HEK293 (cell line): ENCODE measurements at regions not wholly inside any gene's neighbourhood (a gene's known extent, or its start where the extent isn't known, plus 50 kb on each side); places are given as distances from the start of the nearest gene placed in this dataset.

ENCODE experiments used
- CTCF ChIA-PET: fragments of 350-600 bp; formaldehyde crosslinking; extraction: SDS; loops from one replicate; lab custom pipeline; 2021; ENCODE audit warnings: antibody characterized with exemption; lab: Yijun Ruan, JAX
- POLR2A ChIA-PET: fragments of 300-600 bp; formaldehyde crosslinking; extraction: SDS; loops from one replicate; lab custom pipeline; 2020; ENCODE audit warnings: antibody characterized with exemption, inconsistent platforms; lab: Yijun Ruan, JAX
- H3K27ac ChIP-seq: fragments of 200-500 bp; sonication (Bioruptor generic); 2 replicates; pipeline ENCODE4 v1.5.1; 2014; ENCODE audit warnings: low read depth, low read length, control low read depth, inconsistent platforms; ENCODE audit errors: extremely low read depth
- H3K36me3 ChIP-seq, 2 experiments: fragments of 200-500 bp in 1 of 2; sonication (Bioruptor generic) in 1 of 2; 1 replicate in 1 of 2; 2 replicates in 1 of 2; pipeline ENCODE4 v1.5.1; 2014 to 2017; ENCODE audit warnings: inconsistent platforms in 2 of 2, low read length in 2 of 2; ENCODE audit not compliant: control insufficient read depth in 2 of 2, insufficient read depth in 1 of 2
- H3K4me1 ChIP-seq: fragments of 200-500 bp; sonication (Bioruptor generic); 2 replicates; pipeline ENCODE4 v1.5.1; 2014; ENCODE audit warnings: mild to moderate bottlenecking, low read length, inconsistent platforms; ENCODE audit not compliant: control insufficient read depth, insufficient read depth
- H3K4me3 ChIP-seq: 2 replicates; pipeline ENCODE4 v1.5.1; 2011; ENCODE audit warnings: low read depth, mild to moderate bottlenecking, control low read depth, low read length, moderate library complexity
- H3K9me3 ChIP-seq: fragments of 200-500 bp; sonication (Bioruptor generic); 2 replicates; pipeline ENCODE4 v1.5.1; 2014; ENCODE audit warnings: low read depth, low read length, inconsistent platforms; ENCODE audit not compliant: control insufficient read depth, insufficient read depth
- BCL11A ChIP-seq: fragments of 450-650 bp; formaldehyde crosslinking; IDR thresholded peaks from 2 replicates; pipeline ENCODE4 v1.5.1; 2016; ENCODE audit warnings: low read depth, missing biosample characterization, missing genetic modification characterization
- GLI4 ChIP-seq: fragments of 450-650 bp; formaldehyde crosslinking; IDR thresholded peaks from 2 replicates; pipeline ENCODE4 v1.5.1; 2016; ENCODE audit warnings: missing biosample characterization, missing genetic modification characterization
- KLF10 ChIP-seq: fragments of 450-650 bp; IDR thresholded peaks from 2 replicates; pipeline ENCODE4 v1.5.1; 2018; ENCODE audit warnings: missing biosample characterization, mild to moderate bottlenecking, missing genetic modification characterization
- KLF8 ChIP-seq: fragments of 450-650 bp; formaldehyde crosslinking; IDR thresholded peaks from 2 replicates; pipeline ENCODE4 v1.5.1; 2016; ENCODE audit warnings: missing biosample characterization, missing genetic modification characterization
- PRDM2 ChIP-seq: fragments of 450-650 bp; formaldehyde crosslinking; IDR thresholded peaks from 2 replicates; pipeline ENCODE4 v1.5.1; 2016; ENCODE audit warnings: missing biosample characterization, missing genetic modification characterization, borderline replicate concordance
- SCRT2 ChIP-seq: fragments of 450-650 bp; formaldehyde crosslinking; IDR thresholded peaks from 2 replicates; pipeline ENCODE4 v1.5.1; 2016; ENCODE audit warnings: missing biosample characterization, missing genetic modification characterization
- SP2 ChIP-seq: fragments of 450-650 bp; formaldehyde crosslinking; IDR thresholded peaks from 2 replicates; pipeline ENCODE4 v1.5.1; 2016; ENCODE audit warnings: missing biosample characterization, missing genetic modification characterization
- SP3 ChIP-seq: fragments of 450-650 bp; formaldehyde crosslinking; IDR thresholded peaks from 2 replicates; pipeline ENCODE4 v1.5.1; 2016; ENCODE audit warnings: missing biosample characterization, missing genetic modification characterization
- ZBTB7A ChIP-seq: fragments of 450-650 bp; formaldehyde crosslinking; IDR thresholded peaks from 2 replicates; pipeline ENCODE4 v1.5.1; 2016; ENCODE audit warnings: low read depth, missing biosample characterization, missing genetic modification characterization
- ZFP3 ChIP-seq: fragments of 450-650 bp; formaldehyde crosslinking; IDR thresholded peaks from 2 replicates; pipeline ENCODE4 v1.5.1; 2016; ENCODE audit warnings: low read depth, missing biosample characterization, missing genetic modification characterization
- ZNF214 ChIP-seq: fragments of 450-650 bp; formaldehyde crosslinking; IDR thresholded peaks from 2 replicates; pipeline ENCODE4 v1.5.1; 2017; ENCODE audit warnings: missing biosample characterization, mild to moderate bottlenecking, missing genetic modification characterization, borderline replicate concordance
- ZNF416 ChIP-seq: fragments of 450-650 bp; formaldehyde crosslinking; IDR thresholded peaks from 2 replicates; pipeline ENCODE4 v1.5.1; 2016; ENCODE audit warnings: missing biosample characterization, missing genetic modification characterization
- ZNF426 ChIP-seq: fragments of 450-650 bp; formaldehyde crosslinking; IDR thresholded peaks from 2 replicates; pipeline ENCODE4 v1.5.1; 2017; ENCODE audit warnings: missing biosample characterization, missing genetic modification characterization, mild to moderate bottlenecking, inconsistent platforms, moderate library complexity
- ZNF510 ChIP-seq: fragments of 450-650 bp; formaldehyde crosslinking; IDR thresholded peaks from 2 replicates; pipeline ENCODE4 v1.5.1; 2018; ENCODE audit warnings: mild to moderate bottlenecking, missing genetic modification characterization, missing biosample characterization; ENCODE audit not compliant: insufficient replicate concordance
- ZNF514 ChIP-seq: fragments of 450-650 bp; formaldehyde crosslinking; IDR thresholded peaks from 2 replicates; pipeline ENCODE4 v1.5.1; 2016; ENCODE audit warnings: missing biosample characterization, missing genetic modification characterization
- ZNF521 ChIP-seq: fragments of 450-650 bp; formaldehyde crosslinking; IDR thresholded peaks from 2 replicates; pipeline ENCODE4 v1.5.1; 2017; ENCODE audit warnings: missing biosample characterization, mild to moderate bottlenecking, missing genetic modification characterization
- ZNF549 ChIP-seq: fragments of 450-650 bp; IDR thresholded peaks from 2 replicates; pipeline ENCODE4 v1.5.1; 2018; ENCODE audit warnings: missing biosample characterization, missing genetic modification characterization, mild to moderate bottlenecking, inconsistent platforms, moderate library complexity
- ZNF585B ChIP-seq: fragments of 450-650 bp; formaldehyde crosslinking; IDR thresholded peaks from 2 replicates; pipeline ENCODE4 v1.5.1; 2016; ENCODE audit warnings: missing biosample characterization, missing genetic modification characterization
- ZNF664 ChIP-seq: fragments of 450-650 bp; formaldehyde crosslinking; IDR thresholded peaks from 2 replicates; pipeline ENCODE4 v1.5.1; 2016; ENCODE audit warnings: missing biosample characterization, missing genetic modification characterization
- ZNF830 ChIP-seq: fragments of 450-650 bp; IDR thresholded peaks from 2 replicates; pipeline ENCODE4 v1.5.0; 2018; ENCODE audit warnings: missing biosample characterization, missing genetic modification characterization, low read depth, mild to moderate bottlenecking, moderate library complexity
- TF ChIP-seq, protein P1 (sequence below): fragments of 450-650 bp; IDR thresholded peaks from 2 replicates; pipeline ENCODE4 v1.5.1; 2018; ENCODE audit warnings: missing biosample characterization, mild to moderate bottlenecking, missing genetic modification characterization
- TF ChIP-seq, protein P2 (sequence below): fragments of 450-650 bp; formaldehyde crosslinking; IDR thresholded peaks from 2 replicates; pipeline ENCODE4 v1.5.1; 2016; ENCODE audit warnings: missing biosample characterization, missing genetic modification characterization

DNA sequence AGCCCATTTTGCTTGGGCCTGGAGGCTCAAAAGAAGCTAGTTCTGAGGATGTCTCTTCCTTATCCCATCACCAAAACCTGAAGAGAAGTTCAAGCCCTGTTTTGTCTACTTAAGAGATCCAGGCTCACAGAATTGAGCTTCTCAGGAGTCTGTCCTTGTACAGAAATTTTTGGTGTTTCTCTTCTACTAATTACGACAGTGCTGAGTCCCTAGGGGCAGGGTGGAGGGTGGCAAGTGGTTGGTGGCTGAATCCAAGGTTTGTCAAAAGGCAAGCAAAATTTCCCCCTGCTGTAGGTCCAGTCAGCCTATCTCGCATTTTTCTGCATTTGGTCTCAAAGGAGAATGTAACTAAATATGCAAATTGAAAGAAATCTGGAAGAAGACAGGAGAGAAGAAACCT lies 377.9 kb downstream of the SMARCA1 start:
- CTCF ChIA-PET: no interaction called here
- POLR2A ChIA-PET: no interaction called here
- TF ChIP-seq PRDM2 (tag by site-specific recombination) (no peak), BCL11A (tag by site-specific recombination) (no peak), GLI4 (no peak), ZNF426 (no peak), KLF8 (tag by site-specific recombination) (no peak), SCRT2 (tag by site-specific recombination) (no peak), KLF10 (no peak), ZNF416 (tag by site-specific recombination) (no peak), ZNF510 (tag by site-specific recombination) (no peak), ZNF521 (no peak), ZFP3 (tag by site-specific recombination) (no peak)
- TF ChIP-seq, protein P1, sequence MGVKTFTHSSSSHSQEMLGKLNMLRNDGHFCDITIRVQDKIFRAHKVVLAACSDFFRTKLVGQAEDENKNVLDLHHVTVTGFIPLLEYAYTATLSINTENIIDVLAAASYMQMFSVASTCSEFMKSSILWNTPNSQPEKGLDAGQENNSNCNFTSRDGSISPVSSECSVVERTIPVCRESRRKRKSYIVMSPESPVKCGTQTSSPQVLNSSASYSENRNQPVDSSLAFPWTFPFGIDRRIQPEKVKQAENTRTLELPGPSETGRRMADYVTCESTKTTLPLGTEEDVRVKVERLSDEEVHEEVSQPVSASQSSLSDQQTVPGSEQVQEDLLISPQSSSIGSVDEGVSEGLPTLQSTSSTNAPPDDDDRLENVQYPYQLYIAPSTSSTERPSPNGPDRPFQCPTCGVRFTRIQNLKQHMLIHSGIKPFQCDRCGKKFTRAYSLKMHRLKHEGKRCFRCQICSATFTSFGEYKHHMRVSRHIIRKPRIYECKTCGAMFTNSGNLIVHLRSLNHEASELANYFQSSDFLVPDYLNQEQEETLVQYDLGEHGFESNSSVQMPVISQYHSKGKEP: no peak
- H3K27ac ChIP-seq: no peak overlapping the region
- H3K36me3 ChIP-seq: no peaks in the 10 kb centered on the region
- no peaks in the 10 kb centered on the region for H3K4me1 ChIP-seq
- no peaks in the 10 kb centered on the region for H3K9me3 ChIP-seq
- no peak overlapping the region for H3K4me3 ChIP-seq

DNA sequence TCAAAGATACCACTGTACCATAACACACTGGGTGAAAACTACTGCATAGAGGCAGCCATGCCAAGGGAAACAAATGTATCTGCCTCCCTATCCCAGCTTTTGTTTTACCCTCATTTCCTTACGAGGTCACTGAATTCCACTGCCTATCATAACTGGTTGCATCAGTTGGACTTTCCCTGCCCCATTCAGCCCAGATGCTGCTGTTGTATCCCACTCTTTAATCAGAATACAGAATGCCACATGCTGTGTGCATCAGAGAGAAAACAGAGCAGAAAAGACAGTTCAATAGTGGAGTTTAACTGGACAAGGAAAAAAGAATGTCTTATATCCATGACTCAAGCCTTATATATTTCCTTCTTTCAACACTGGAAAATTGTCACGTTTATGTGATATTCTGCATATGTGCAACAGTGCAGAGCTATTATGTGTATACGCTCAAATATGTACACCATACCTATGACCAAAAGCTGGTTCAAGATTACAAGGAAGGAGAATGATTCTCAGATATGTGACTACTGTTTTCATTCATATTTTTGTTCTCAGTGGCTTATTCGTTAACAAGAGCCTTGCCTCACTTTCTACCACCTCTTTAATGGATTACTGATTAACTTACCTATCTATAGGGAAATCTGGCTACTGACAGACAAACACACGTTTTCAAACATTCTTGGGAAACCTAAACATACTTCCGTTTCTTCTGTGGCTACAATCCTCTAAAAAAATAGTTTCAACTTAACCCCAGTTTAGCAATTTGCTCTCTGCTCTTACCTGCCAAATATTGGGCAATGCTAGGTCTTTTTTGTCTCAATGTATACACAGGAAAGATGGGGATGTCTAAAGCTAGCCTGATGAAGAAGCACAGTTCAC lies 378.9 kb downstream of the SMARCA1 start:
- POLR2A ChIA-PET: no interaction called here
- CTCF ChIA-PET: no interaction called here

More for the DNA sequence above, 378.9 kb downstream of the SMARCA1 start:
- no peaks in the 10 kb centered on the region for H3K9me3 ChIP-seq
- no peak overlapping the region for H3K27ac ChIP-seq
- H3K36me3 ChIP-seq: no peaks in the 10 kb centered on the region
- TF ChIP-seq ZNF585B (tag by site-specific recombination) (no peak), SP2 (tag by site-specific recombination) (no peak), SP3 (tag by site-specific recombination) (no peak), ZNF664 (tag by site-specific recombination) (no peak), ZNF549 (tag by site-specific recombination) (no peak), ZNF214 (tag by site-specific recombination) (no peak), ZBTB7A (tag by site-specific recombination) (no peak), ZNF830 (tag by site-specific recombination) (no peak), ZNF514 (no peak)
- TF ChIP-seq, protein P2, sequence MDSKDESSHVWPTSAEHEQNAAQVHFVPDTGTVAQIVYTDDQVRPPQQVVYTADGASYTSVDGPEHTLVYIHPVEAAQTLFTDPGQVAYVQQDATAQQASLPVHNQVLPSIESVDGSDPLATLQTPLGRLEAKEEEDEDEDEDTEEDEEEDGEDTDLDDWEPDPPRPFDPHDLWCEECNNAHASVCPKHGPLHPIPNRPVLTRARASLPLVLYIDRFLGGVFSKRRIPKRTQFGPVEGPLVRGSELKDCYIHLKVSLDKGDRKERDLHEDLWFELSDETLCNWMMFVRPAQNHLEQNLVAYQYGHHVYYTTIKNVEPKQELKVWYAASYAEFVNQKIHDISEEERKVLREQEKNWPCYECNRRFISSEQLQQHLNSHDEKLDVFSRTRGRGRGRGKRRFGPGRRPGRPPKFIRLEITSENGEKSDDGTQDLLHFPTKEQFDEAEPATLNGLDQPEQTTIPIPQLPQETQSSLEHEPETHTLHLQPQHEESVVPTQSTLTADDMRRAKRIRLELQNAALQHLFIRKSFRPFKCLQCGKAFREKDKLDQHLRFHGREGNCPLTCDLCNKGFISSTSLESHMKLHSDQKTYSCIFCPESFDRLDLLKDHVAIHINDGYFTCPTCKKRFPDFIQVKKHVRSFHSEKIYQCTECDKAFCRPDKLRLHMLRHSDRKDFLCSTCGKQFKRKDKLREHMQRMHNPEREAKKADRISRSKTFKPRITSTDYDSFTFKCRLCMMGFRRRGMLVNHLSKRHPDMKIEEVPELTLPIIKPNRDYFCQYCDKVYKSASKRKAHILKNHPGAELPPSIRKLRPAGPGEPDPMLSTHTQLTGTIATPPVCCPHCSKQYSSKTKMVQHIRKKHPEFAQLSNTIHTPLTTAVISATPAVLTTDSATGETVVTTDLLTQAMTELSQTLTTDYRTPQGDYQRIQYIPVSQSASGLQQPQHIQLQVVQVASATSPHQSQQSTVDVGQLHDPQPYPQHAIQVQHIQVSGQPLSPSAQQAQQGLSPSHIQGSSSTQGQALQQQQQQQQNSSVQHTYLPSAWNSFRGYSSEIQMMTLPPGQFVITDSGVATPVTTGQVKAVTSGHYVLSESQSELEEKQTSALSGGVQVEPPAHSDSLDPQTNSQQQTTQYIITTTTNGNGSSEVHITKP (tag by site-specific recombination): no peak
- no peak overlapping the region for H3K4me3 ChIP-seq
- no peaks in the 10 kb centered on the region for H3K4me1 ChIP-seq
